ENCODE measurements at regions not wholly inside any gene's neighbourhood (a gene's known extent, or its start where the extent isn't known, plus 50 kb on each side); places are given as distances from the start of the nearest gene placed in this dataset.

- H3K27ac ChIP-seq (ENCODE audit: low read depth in 1 of 2, low read length in 1 of 2): no peak overlapping the region
- H3K9me3 ChIP-seq (ENCODE audit: control insufficient read depth in 4 of 4, insufficient read depth in 3 of 4, low read length in 3 of 4): no peaks in the 10 kb centered on the region
- ATAC-seq (ENCODE audit: insufficient read depth, low FRiP score) (no peak), DNase-seq (no peak)
- H3K4me1 ChIP-seq (ENCODE audit: control insufficient read depth in 5 of 5, insufficient read depth in 5 of 5, low read length in 5 of 5): no peaks in the 10 kb centered on the region
- H3K4me3 ChIP-seq: no peak overlapping the region
- WGBS, 2 donors: 87 to 89% methylated on average over 4 of the region's 4 CpGs
- H3K36me3 ChIP-seq (ENCODE audit: control insufficient read depth in 4 of 4, insufficient read depth in 4 of 4, low read length in 4 of 4): no peaks in the 10 kb centered on the region
- no peak overlapping the region for H3K9ac ChIP-seq (ENCODE audit: insufficient read depth in 1 of 2, low read length in 2 of 2)
- no peak for TF ChIP-seq CTCF (IDR thresholded peaks at IDR 0.05; ENCODE audit: control extremely low read depth, extremely low read depth)
- no peaks in the 10 kb centered on the region for H3K27me3 ChIP-seq (ENCODE audit: control insufficient read depth in 3 of 3, insufficient read depth in 3 of 3, low read length in 2 of 3)
Observed at GRCh38 chr10:27393961-27394360, 110.1 kb upstream of the RAB18 start.

- Histone ChIP-seq H3K9me3 (ENCODE audit: control insufficient read depth in 4 of 4, insufficient read depth in 3 of 4, low read length in 3 of 4) (no peaks in the 10 kb centered on the region), H3K4me3 (no peak overlapping the region), H3K27ac (ENCODE audit: low read depth in 1 of 2, low read length in 1 of 2) (no peak overlapping the region), H3K4me1 (ENCODE audit: control insufficient read depth in 5 of 5, insufficient read depth in 5 of 5, low read length in 5 of 5) (no peaks in the 10 kb centered on the region), H3K9ac (ENCODE audit: insufficient read depth in 1 of 2, low read length in 2 of 2) (no peak overlapping the region), H3K27me3 (ENCODE audit: control insufficient read depth in 3 of 3, insufficient read depth in 3 of 3, low read length in 2 of 3) (no peaks in the 10 kb centered on the region), H3K36me3 (ENCODE audit: control insufficient read depth in 4 of 4, insufficient read depth in 4 of 4, low read length in 4 of 4) (no peaks in the 10 kb centered on the region)
- ATAC-seq (ENCODE audit: insufficient read depth, low FRiP score) (no peak), DNase-seq (no peak)
- no peak for TF ChIP-seq CTCF (IDR thresholded peaks at IDR 0.05; ENCODE audit: control extremely low read depth, extremely low read depth)
- 92 to 93% methylated on average over 2 of the region's 2 CpGs for WGBS, 2 donors
Observed at GRCh38 chr10:27392606-27393005, 111.5 kb upstream of the RAB18 start.

GRCh38 chr10:27391916-27392315, 112.2 kb upstream of the RAB18 start:
- Histone ChIP-seq H3K27ac (ENCODE audit: low read depth in 1 of 2, low read length in 1 of 2) (no peak overlapping the region), H3K27me3 (ENCODE audit: control insufficient read depth in 3 of 3, insufficient read depth in 3 of 3, low read length in 2 of 3) (no peaks in the 10 kb centered on the region), H3K9me3 (ENCODE audit: control insufficient read depth in 4 of 4, insufficient read depth in 3 of 4, low read length in 3 of 4) (no peaks in the 10 kb centered on the region), H3K36me3 (ENCODE audit: control insufficient read depth in 4 of 4, insufficient read depth in 4 of 4, low read length in 4 of 4) (no peaks in the 10 kb centered on the region), H3K9ac (ENCODE audit: insufficient read depth in 1 of 2, low read length in 2 of 2) (no peak overlapping the region), H3K4me1 (ENCODE audit: control insufficient read depth in 5 of 5, insufficient read depth in 5 of 5, low read length in 5 of 5) (no peaks in the 10 kb centered on the region), H3K4me3 (no peak overlapping the region)
- ATAC-seq (ENCODE audit: insufficient read depth, low FRiP score) (no peak), DNase-seq (no peak)
- TF ChIP-seq CTCF (IDR thresholded peaks at IDR 0.05; ENCODE audit: control extremely low read depth, extremely low read depth): no peak
- WGBS, 2 donors: 80 to 95% methylated on average over 2 of the region's 2 CpGs

- no peak for TF ChIP-seq CTCF (IDR thresholded peaks at IDR 0.05; ENCODE audit: control extremely low read depth, extremely low read depth)
- H3K4me3 ChIP-seq: no peak overlapping the region
- ATAC-seq (ENCODE audit: insufficient read depth, low FRiP score) (no peak), DNase-seq (no peak)
- 80 to 97% methylated on average over 1 of the region's 1 CpG for WGBS, 2 donors
- H3K9me3 ChIP-seq (ENCODE audit: control insufficient read depth in 4 of 4, insufficient read depth in 3 of 4, low read length in 3 of 4): no peaks in the 10 kb centered on the region
- no peaks in the 10 kb centered on the region for H3K4me1 ChIP-seq (ENCODE audit: control insufficient read depth in 5 of 5, insufficient read depth in 5 of 5, low read length in 5 of 5)
- H3K27ac ChIP-seq (ENCODE audit: low read depth in 1 of 2, low read length in 1 of 2): no peak overlapping the region
- no peak overlapping the region for H3K9ac ChIP-seq (ENCODE audit: insufficient read depth in 1 of 2, low read length in 2 of 2)
- H3K36me3 ChIP-seq (ENCODE audit: control insufficient read depth in 4 of 4, insufficient read depth in 4 of 4, low read length in 4 of 4): no peaks in the 10 kb centered on the region
- H3K27me3 ChIP-seq (ENCODE audit: control insufficient read depth in 3 of 3, insufficient read depth in 3 of 3, low read length in 2 of 3): no peaks in the 10 kb centered on the region
Observed at GRCh38 chr10:27391325-27391724, 112.8 kb upstream of the RAB18 start.
